ENCODE measurements at regions not wholly inside any gene's neighbourhood (a gene's known extent, or its start where the extent isn't known, plus 50 kb on each side); places are given as distances from the start of the nearest gene placed in this dataset.

DNA sequence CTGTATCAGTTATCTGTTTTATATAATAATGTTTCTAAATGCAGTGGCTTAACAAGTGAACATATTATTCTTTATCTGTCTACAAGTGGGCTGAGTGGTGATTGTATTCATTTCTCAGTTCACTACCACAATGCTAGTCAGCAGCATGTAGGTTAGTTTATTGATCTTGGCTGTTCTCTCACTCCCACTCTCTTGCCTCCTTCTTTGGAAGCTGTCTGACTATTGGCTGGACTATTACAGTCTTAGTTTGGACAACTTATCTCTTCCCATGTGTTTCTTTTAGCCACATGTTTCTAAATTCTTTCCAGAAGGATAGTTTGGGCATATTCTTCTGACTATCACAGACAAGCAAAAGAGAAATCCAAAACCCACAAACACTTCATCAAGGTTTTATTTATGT is 459.5 kb upstream of the AGA start:
- TF ChIP-seq, protein P1, sequence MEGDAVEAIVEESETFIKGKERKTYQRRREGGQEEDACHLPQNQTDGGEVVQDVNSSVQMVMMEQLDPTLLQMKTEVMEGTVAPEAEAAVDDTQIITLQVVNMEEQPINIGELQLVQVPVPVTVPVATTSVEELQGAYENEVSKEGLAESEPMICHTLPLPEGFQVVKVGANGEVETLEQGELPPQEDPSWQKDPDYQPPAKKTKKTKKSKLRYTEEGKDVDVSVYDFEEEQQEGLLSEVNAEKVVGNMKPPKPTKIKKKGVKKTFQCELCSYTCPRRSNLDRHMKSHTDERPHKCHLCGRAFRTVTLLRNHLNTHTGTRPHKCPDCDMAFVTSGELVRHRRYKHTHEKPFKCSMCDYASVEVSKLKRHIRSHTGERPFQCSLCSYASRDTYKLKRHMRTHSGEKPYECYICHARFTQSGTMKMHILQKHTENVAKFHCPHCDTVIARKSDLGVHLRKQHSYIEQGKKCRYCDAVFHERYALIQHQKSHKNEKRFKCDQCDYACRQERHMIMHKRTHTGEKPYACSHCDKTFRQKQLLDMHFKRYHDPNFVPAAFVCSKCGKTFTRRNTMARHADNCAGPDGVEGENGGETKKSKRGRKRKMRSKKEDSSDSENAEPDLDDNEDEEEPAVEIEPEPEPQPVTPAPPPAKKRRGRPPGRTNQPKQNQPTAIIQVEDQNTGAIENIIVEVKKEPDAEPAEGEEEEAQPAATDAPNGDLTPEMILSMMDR (IDR thresholded peaks at IDR 0.05 in 4 of 5, conservative IDR thresholded peaks at IDR 0.05 in 1 of 5): no peak
- no peak for TF ChIP-seq POLR2A (IDR thresholded peaks at IDR 0.05)

Measured in gastrocnemius medialis (tissue), 4 donors.